HFFc6 (cell line): ENCODE measurements at regions not wholly inside any gene's neighbourhood (a gene's known extent, or its start where the extent isn't known, plus 50 kb on each side); places are given as distances from the start of the nearest gene placed in this dataset.

ENCODE experiments used
- DNase-seq: peaks from one replicate; pipeline ENCODE4 v3.0.0-alpha.2; 2018
- H3K27ac Mint-ChIP-seq: 2 replicates; pipeline ENCODE4 v1.8.0; 2020; ENCODE audit warnings: mild to moderate bottlenecking, mixed read lengths
- H3K27me3 Mint-ChIP-seq: 2 replicates; pipeline ENCODE4 v1.8.0; 2021; ENCODE audit warnings: mild to moderate bottlenecking, moderate library complexity, mixed read lengths; ENCODE audit not compliant: insufficient read depth
- H3K36me3 Mint-ChIP-seq: 2 replicates; pipeline ENCODE4 v1.8.0; 2021; ENCODE audit warnings: low read depth, mixed read lengths
- H3K4me1 Mint-ChIP-seq: 2 replicates; pipeline ENCODE4 v1.8.0; 2020; ENCODE audit warnings: low read depth, mixed read lengths
- H3K4me3 Mint-ChIP-seq: 2 replicates; pipeline ENCODE4 v1.8.0; 2020; ENCODE audit warnings: mild to moderate bottlenecking, moderate library complexity, mixed read lengths
- H3K9me3 Mint-ChIP-seq: 2 replicates; pipeline ENCODE4 v1.8.0; 2020; ENCODE audit warnings: mild to moderate bottlenecking, mixed read lengths
- TF ChIP-seq, protein P1 (sequence below): fragments of 200-600 bp; sonication (generic); IDR thresholded peaks from 2 replicates; pipeline ENCODE4 v1.5.0; 2021; ENCODE audit warnings: antibody characterized with exemption, mild to moderate bottlenecking

DNA sequence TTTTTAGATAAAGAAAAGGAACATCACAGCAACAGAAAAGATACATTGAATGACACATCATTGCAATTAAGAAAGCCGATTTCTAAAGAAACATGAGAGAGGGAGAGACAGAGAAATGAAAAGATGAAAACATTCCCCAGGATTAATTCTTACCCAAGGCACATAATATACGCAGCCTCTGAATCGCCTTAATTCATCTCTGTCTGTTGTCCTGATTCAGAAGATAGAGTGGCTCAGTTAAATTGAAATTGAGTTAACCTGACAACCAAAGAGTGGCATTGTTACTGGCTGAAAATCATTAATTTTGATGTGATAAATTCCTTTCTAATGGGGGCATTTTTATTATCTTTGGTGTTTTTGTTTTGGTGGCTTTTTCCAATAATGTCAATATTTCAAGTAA, 701.9 kb downstream of the EDEM1 start:
- DNase-seq, result no peak
- no peaks in the 10 kb centered on the region for H3K4me1 Mint-ChIP-seq
- peaks cover 32% of the 10 kb centered on the region for H3K9me3 Mint-ChIP-seq
- TF ChIP-seq, protein P1, sequence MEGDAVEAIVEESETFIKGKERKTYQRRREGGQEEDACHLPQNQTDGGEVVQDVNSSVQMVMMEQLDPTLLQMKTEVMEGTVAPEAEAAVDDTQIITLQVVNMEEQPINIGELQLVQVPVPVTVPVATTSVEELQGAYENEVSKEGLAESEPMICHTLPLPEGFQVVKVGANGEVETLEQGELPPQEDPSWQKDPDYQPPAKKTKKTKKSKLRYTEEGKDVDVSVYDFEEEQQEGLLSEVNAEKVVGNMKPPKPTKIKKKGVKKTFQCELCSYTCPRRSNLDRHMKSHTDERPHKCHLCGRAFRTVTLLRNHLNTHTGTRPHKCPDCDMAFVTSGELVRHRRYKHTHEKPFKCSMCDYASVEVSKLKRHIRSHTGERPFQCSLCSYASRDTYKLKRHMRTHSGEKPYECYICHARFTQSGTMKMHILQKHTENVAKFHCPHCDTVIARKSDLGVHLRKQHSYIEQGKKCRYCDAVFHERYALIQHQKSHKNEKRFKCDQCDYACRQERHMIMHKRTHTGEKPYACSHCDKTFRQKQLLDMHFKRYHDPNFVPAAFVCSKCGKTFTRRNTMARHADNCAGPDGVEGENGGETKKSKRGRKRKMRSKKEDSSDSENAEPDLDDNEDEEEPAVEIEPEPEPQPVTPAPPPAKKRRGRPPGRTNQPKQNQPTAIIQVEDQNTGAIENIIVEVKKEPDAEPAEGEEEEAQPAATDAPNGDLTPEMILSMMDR, result no peak
- no peaks in the 10 kb centered on the region for H3K27me3 Mint-ChIP-seq
- H3K27ac Mint-ChIP-seq, result no peak overlapping the region
- no peaks in the 10 kb centered on the region for H3K36me3 Mint-ChIP-seq
- H3K4me3 Mint-ChIP-seq, result no peak overlapping the region

DNA sequence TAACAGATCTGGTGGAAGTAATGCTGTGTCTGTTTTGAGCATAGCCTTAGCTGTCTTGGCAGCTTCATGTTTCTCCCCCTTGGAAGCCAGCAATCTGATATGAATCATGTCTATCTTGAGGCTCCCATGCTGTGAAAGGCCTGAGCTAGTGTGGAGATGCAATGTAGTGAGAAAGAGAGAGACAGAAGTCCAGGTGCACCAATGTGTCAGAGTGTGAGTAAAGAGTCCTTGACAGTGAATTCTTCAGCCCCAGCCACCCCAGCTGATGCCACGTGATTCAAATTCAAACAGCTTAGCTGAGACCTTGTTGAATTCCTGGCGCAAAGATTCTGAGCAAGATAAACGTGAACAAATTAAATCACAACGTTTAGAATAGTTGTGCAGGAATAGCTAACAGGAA, 704.2 kb downstream of the EDEM1 start:
- no peak for DNase-seq

DNA sequence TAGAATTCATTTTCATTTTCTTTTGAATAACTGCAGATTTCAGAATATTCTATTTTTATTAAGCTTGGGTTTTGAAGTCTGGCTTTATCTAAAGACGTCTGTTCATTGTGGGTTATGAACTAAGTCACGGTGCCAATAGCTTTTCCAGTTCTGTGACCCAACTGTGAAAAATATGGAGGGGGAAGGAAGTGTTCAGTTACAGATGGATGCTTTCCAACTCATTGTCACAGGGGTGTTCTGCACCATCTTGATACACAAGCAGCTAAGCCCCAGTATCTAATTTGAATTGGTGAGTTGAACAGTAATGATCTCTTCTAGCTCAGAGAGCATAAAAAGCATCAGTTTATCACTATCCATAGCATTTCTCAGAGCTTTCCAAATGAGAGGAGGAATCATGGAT, 710.6 kb downstream of the EDEM1 start:
- H3K27me3 Mint-ChIP-seq, result no peaks in the 10 kb centered on the region
- H3K9me3 Mint-ChIP-seq, result peaks cover 36% of the 10 kb centered on the region
- H3K27ac Mint-ChIP-seq, result no peak overlapping the region
- H3K4me3 Mint-ChIP-seq, result no peak overlapping the region
- no peak for DNase-seq
- H3K36me3 Mint-ChIP-seq, result 0 out of 2 replicates have a peak, but pooled peaks cover 4% of the 10 kb centered on the region
- no peaks in the 10 kb centered on the region for H3K4me1 Mint-ChIP-seq
- TF ChIP-seq, protein P1, result no peak

More for the DNA sequence above, 704.2 kb downstream of the EDEM1 start:
- no peaks in the 10 kb centered on the region for H3K36me3 Mint-ChIP-seq
- TF ChIP-seq, protein P1, result no peak
- no peak overlapping the region for H3K4me3 Mint-ChIP-seq
- H3K9me3 Mint-ChIP-seq, result peaks cover 32% of the 10 kb centered on the region
- H3K4me1 Mint-ChIP-seq, result no peaks in the 10 kb centered on the region
- no peak overlapping the region for H3K27ac Mint-ChIP-seq
- no peaks in the 10 kb centered on the region for H3K27me3 Mint-ChIP-seq

DNA sequence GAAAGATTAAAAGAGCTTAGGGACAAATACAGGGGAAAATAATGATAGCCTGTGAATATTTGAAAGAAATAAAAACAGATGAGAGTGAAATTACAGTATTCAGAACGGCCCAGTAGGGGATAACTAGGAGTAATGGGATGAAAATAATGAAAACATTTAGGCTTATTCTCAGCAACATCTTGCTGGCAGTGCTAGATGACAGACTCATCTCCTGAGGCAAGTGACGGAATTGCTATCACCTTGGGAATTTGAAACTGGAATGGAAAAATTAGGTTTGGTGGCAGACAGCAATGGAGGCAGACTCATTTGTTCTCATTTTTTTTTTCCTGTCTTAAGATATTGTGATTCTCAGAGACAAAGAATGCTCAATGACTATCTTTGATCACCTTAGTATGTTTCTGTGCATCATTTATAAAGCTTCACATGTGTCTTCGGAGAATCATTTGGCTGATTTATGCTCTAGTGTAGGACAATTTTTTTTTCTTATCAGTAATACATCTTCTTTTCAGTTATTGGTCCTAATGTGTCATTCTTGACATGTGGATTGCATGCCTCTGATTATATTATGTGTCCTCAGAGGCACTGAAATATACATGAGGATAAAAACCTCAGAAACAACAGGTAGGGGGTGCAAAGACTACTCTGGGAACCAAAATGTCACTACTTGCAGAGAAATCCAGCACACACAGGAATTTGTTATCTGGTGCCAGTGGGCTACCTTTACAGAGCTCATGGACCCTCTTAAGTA, 711.7 kb downstream of the EDEM1 start:
- TF ChIP-seq, protein P1, result no peak
- Mint-ChIP-seq H3K4me3 (no peak overlapping the region), H3K27ac (no peak overlapping the region), H3K27me3 (no peaks in the 10 kb centered on the region), H3K36me3 (0 out of 2 replicates have a peak, but pooled peaks cover 4% of the 10 kb centered on the region), H3K4me1 (no peaks in the 10 kb centered on the region), H3K9me3 (peaks cover 38% of the 10 kb centered on the region)
- no peak for DNase-seq

DNA sequence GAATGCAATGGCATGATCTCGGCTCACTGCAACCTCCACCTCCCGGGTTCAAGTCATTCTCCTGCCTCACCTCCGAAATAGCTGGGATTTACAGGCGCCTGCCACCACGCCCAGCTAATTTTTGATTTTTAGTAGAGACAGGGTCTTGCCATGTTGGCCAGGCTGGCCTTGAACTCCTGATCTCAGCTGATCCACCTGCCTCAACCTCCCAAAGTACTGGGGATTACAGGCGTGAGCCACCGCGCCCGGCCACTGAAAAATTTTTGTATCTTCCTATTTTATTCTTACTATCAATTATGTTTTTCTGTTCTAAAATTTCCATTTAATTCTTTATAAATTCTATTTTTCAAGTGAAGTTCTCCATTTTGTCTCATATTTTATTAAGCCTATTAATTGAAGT, 730.4 kb downstream of the EDEM1 start:
- no peaks in the 10 kb centered on the region for H3K27me3 Mint-ChIP-seq
- H3K9me3 Mint-ChIP-seq, result peaks cover 32% of the 10 kb centered on the region
- H3K27ac Mint-ChIP-seq, result no peak overlapping the region
- DNase-seq, result no peak
- TF ChIP-seq, protein P1, result no peak
- H3K4me1 Mint-ChIP-seq, result no peaks in the 10 kb centered on the region
- no peak overlapping the region for H3K4me3 Mint-ChIP-seq
- H3K36me3 Mint-ChIP-seq, result 0 out of 2 replicates have a peak, but pooled peaks cover 3% of the 10 kb centered on the region
